ENCODE measurements at regions not wholly inside any gene's neighbourhood (a gene's known extent, or its start where the extent isn't known, plus 50 kb on each side); places are given as distances from the start of the nearest gene placed in this dataset.

DNA sequence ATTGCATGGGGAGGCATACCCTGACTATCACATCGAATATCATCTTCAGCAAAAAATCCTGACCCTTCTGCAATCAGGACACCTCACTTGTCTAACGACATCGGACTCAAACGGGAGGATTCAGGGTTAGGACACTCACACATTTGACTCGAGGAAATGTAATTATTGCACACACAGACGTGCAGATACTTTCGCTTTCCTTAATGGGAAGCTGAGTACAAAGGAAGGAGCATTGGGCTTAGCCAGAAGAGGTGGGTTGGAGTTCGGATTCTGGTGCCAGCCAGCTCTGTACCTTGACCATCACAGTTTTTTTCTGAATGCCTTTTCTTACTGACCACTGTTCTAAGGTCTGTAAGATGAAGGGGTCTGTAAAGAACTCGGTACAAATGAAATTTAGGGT is 260.4 kb downstream of the GALC start:
- Histone ChIP-seq H2BK5ac (ENCODE audit: low read depth, low read length, poor library complexity, severe bottlenecking) (no peak overlapping the region), H3K4ac (ENCODE audit: low read depth, low read length) (no peak overlapping the region), H3K9me3 (ENCODE audit: control insufficient read depth, insufficient read depth, low read length) (peaks cover 18% of the 10 kb centered on the region), H4K20me1 (ENCODE audit: insufficient read depth, low read length) (no peaks in the 10 kb centered on the region), H3K4me3 (ENCODE audit: insufficient read depth, low read depth, low read length) (no peak overlapping the region), H4K8ac (ENCODE audit: low read depth in 2 of 2, low read length in 2 of 2) (no peak overlapping the region), H3K79me1 (ENCODE audit: low read depth in 1 of 2, low read length in 2 of 2) (no peaks in the 10 kb centered on the region), H2BK15ac (ENCODE audit: low read depth, low read length) (no peak overlapping the region), H3K27ac (ENCODE audit: insufficient read depth, low read length) (no peak overlapping the region), H2AK5ac (ENCODE audit: low read depth, low read length) (no peak overlapping the region), H2BK20ac (ENCODE audit: low read depth, low read length) (no peak overlapping the region), H2AK9ac (replicated peaks; ENCODE audit: low read depth, low read length, poor library complexity) (no peak overlapping the region), H3K18ac (ENCODE audit: low read depth, low read length) (no peak overlapping the region), H3K23ac (ENCODE audit: low read depth, low read length) (no peak overlapping the region), H3K36me3 (ENCODE audit: control insufficient read depth, insufficient read depth, low read length) (no peaks in the 10 kb centered on the region), H3K9ac (ENCODE audit: low read depth, low read length) (no peak overlapping the region), H2AFZ (replicated peaks; ENCODE audit: low read length, poor library complexity) (no peak overlapping the region), H3K4me2 (ENCODE audit: low read depth, low read length) (no peak overlapping the region), H3K9me1 (ENCODE audit: insufficient read depth, low read length) (no peaks in the 10 kb centered on the region), H3K14ac (replicated peaks; ENCODE audit: low read depth, low read length) (no peak overlapping the region), H3K56ac (ENCODE audit: extremely low read depth, insufficient read depth, low read length) (no peak overlapping the region), H3K4me1 (ENCODE audit: control insufficient read depth, insufficient read depth, low read length) (no peaks in the 10 kb centered on the region), H4K91ac (ENCODE audit: insufficient read depth, low read depth, low read length) (no peak overlapping the region), H3K27me3 (ENCODE audit: control insufficient read depth, insufficient read depth, low read length) (no peaks in the 10 kb centered on the region), H4K5ac (ENCODE audit: low read depth, low read length) (no peak overlapping the region), H2BK120ac (ENCODE audit: low read depth, low read length) (no peak overlapping the region)
- intact Hi-C loops (cut with micrococcal nuclease) = no loop called here
- ChIA-PET POLR2A (ENCODE audit: unreplicated experiment) (no interaction called here), CTCF (no interaction called here)
- in situ Hi-C loops (cut with MboI; ENCODE audit: low sequenced_read_pairs) = no loop called here
- dilution Hi-C loops (cut with HindIII; ENCODE audit: low sequenced_read_pairs, unreplicated experiment) = no loop called here
- ATAC-seq (ENCODE audit: low read depth) (no peak), DNase-seq (no peak)
- WGBS, 2 experiments (ENCODE audit: extremely low coverage in 2 of 2, insufficient read length in 1 of 2) = 27% methylated on average over 3 of the region's 9 CpGs; no CpG with 5 or more reads in 1 of the 2 experiments
- no TSS peak for BruUV-seq (replicated peaks)
- TF ChIP-seq RAD21 (IDR thresholded peaks at IDR 0.05; ENCODE audit: low read length) (no peak), MXI1 (IDR thresholded peaks at IDR 0.05; ENCODE audit: borderline replicate concordance, low read depth, low read length) (no peak), MAFK (IDR thresholded peaks at IDR 0.05; ENCODE audit: low read depth, low read length) (no peak), NFE2L2 (IDR thresholded peaks at IDR 0.05; ENCODE audit: low read depth, low read length) (no peak), CHD1 (IDR thresholded peaks at IDR 0.05; ENCODE audit: low read depth, low read length) (no peak), SMC3 (IDR thresholded peaks at IDR 0.05; ENCODE audit: low read depth, low read length) (no peak)
- TF ChIP-seq, protein P1, sequence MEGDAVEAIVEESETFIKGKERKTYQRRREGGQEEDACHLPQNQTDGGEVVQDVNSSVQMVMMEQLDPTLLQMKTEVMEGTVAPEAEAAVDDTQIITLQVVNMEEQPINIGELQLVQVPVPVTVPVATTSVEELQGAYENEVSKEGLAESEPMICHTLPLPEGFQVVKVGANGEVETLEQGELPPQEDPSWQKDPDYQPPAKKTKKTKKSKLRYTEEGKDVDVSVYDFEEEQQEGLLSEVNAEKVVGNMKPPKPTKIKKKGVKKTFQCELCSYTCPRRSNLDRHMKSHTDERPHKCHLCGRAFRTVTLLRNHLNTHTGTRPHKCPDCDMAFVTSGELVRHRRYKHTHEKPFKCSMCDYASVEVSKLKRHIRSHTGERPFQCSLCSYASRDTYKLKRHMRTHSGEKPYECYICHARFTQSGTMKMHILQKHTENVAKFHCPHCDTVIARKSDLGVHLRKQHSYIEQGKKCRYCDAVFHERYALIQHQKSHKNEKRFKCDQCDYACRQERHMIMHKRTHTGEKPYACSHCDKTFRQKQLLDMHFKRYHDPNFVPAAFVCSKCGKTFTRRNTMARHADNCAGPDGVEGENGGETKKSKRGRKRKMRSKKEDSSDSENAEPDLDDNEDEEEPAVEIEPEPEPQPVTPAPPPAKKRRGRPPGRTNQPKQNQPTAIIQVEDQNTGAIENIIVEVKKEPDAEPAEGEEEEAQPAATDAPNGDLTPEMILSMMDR (conservative IDR thresholded peaks at IDR 0.05; ENCODE audit: low read depth, low read length) = no peak
- TF ChIP-seq, protein P2, sequence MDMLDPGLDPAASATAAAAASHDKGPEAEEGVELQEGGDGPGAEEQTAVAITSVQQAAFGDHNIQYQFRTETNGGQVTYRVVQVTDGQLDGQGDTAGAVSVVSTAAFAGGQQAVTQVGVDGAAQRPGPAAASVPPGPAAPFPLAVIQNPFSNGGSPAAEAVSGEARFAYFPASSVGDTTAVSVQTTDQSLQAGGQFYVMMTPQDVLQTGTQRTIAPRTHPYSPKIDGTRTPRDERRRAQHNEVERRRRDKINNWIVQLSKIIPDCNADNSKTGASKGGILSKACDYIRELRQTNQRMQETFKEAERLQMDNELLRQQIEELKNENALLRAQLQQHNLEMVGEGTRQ (IDR thresholded peaks at IDR 0.05; ENCODE audit: low read depth, low read length) = no peak
- TF ChIP-seq, protein P3, sequence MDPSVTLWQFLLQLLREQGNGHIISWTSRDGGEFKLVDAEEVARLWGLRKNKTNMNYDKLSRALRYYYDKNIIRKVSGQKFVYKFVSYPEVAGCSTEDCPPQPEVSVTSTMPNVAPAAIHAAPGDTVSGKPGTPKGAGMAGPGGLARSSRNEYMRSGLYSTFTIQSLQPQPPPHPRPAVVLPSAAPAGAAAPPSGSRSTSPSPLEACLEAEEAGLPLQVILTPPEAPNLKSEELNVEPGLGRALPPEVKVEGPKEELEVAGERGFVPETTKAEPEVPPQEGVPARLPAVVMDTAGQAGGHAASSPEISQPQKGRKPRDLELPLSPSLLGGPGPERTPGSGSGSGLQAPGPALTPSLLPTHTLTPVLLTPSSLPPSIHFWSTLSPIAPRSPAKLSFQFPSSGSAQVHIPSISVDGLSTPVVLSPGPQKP (IDR thresholded peaks at IDR 0.05; ENCODE audit: borderline replicate concordance, low read depth, low read length) = no peak

All from IMR-90 (cell line).